HepG2 (cell line): ENCODE measurements at regions not wholly inside any gene's neighbourhood (a gene's known extent, or its start where the extent isn't known, plus 50 kb on each side); places are given as distances from the start of the nearest gene placed in this dataset.

Experiments
- ATAC-seq: fragments of 200-7000 bp; cut with Tn5 transposase; 3 replicates; pipeline ENCODE4 v1.9.1; 2020; ENCODE audit warnings: mild to moderate bottlenecking, moderate library complexity
- BruUV-seq: library from RNA; stranded (reverse); fragments of 400-500 nt; replicated peaks from 2 replicates; lab custom pipeline; 2021; lab: Mats Ljungman, UMichigan
- CTCF ChIA-PET: fragments of 300-600 bp; formaldehyde crosslinking; extraction: SDS; loops from one replicate; lab custom pipeline; 2021; ENCODE audit warnings: low total read pairs, inconsistent platforms, low intra/inter-chr PET ratio; lab: Yijun Ruan, JAX
- POLR2A ChIA-PET: fragments of 350-600 bp; sonication (Branson Sonifier 250); formaldehyde crosslinking; loops from one replicate; lab custom pipeline; 2020; ENCODE audit warnings: antibody characterized with exemption, inconsistent platforms; lab: Yijun Ruan, JAX
- DNase-seq: peaks from one replicate; pipeline ENCODE4 v3.0.0-alpha.2; 2015; ENCODE audit warnings: low spot score
- FAIRE-seq: peaks from 3 replicates; lab custom pipeline; 2011; peaks lifted over from hg19 to GRCh38; lab: Jason Lieb, UNC
- H2AFZ ChIP-seq: one replicate; pipeline ENCODE4 v1.6.1; 2011; ENCODE audit warnings: low read length, inconsistent platforms
- H3K27ac ChIP-seq: fragments of 300-600 bp; 3 replicates; pipeline ENCODE4 v1.8.0; 2011; ENCODE audit warnings: mixed run types, mild to moderate bottlenecking, mixed read lengths, low read length, inconsistent platforms; ENCODE audit not compliant: insufficient read depth; ENCODE audit errors: extremely low read length
- H3K27me3 ChIP-seq, 2 experiments: fragments of 200-600 bp in 1 of 2; 2 replicates in 1 of 2; 3 replicates in 1 of 2; pipeline versions ENCODE4 v1.6.0 to v1.8.0; 2011; ENCODE audit warnings: low read length in 2 of 2, mild to moderate bottlenecking in 2 of 2, moderate library complexity in 2 of 2, inconsistent platforms in 1 of 2; ENCODE audit not compliant: insufficient read depth in 2 of 2, control insufficient read depth in 1 of 2
- H3K36me3 ChIP-seq, 2 experiments: fragments of 200-600 bp in 1 of 2; replicated peaks in 1 of 2; 2 replicates in 1 of 2; 3 replicates in 1 of 2; pipeline versions ENCODE4 v1.5.1 to v1.8.0; 2011; ENCODE audit warnings: low read length in 2 of 2, inconsistent platforms in 1 of 2; ENCODE audit not compliant: insufficient read depth in 2 of 2, control insufficient read depth in 1 of 2
- H3K4me1 ChIP-seq: 2 replicates; pipeline ENCODE4 v1.5.1; 2012; ENCODE audit warnings: low read length, inconsistent platforms; ENCODE audit not compliant: insufficient read depth
- H3K4me2 ChIP-seq: 2 replicates; pipeline ENCODE4 v1.6.0; 2011; ENCODE audit warnings: low read depth, low read length, inconsistent platforms
- H3K4me3 ChIP-seq, 3 experiments: fragments of 200-600 bp in 1 of 3; sonication (generic), shearing (Covaris generic) in 1 of 3; replicated peaks in 1 of 3; 2 replicates each; pipeline ENCODE4 v1.5.1; 2011 to 2016; ENCODE audit warnings: low read length in 3 of 3, inconsistent platforms in 2 of 3, low read depth in 2 of 3, mild to moderate bottlenecking in 2 of 3, control low read depth in 1 of 3, mixed read lengths in 1 of 3; ENCODE audit not compliant: insufficient read depth in 1 of 3
- H3K79me2 ChIP-seq: one replicate; pipeline ENCODE4 v1.6.1; 2011; ENCODE audit warnings: low read length, inconsistent platforms; ENCODE audit not compliant: insufficient read depth
- H3K9ac ChIP-seq: 2 replicates; pipeline ENCODE4 v1.6.0; 2011; ENCODE audit warnings: mild to moderate bottlenecking, low read depth, low read length, inconsistent platforms; ENCODE audit not compliant: insufficient read depth
- H3K9me3 ChIP-seq: 2 replicates; pipeline ENCODE4 v1.5.1; 2012; ENCODE audit warnings: mild to moderate bottlenecking, low read length
- H4K20me1 ChIP-seq: 2 replicates; pipeline ENCODE4 v1.6.0; 2011; ENCODE audit warnings: inconsistent platforms, mild to moderate bottlenecking, low read length, moderate library complexity; ENCODE audit not compliant: insufficient read depth
- CERS6 ChIP-seq: sonication (generic); formaldehyde crosslinking; IDR thresholded peaks from 2 replicates; pipeline ENCODE4 v1.5.0; 2020; ENCODE audit warnings: missing genetic modification reagents
- KDM3A ChIP-seq: IDR thresholded peaks from 2 replicates; pipeline ENCODE4 v1.6.1; 2018; ENCODE audit warnings: low read depth, missing compliant biosample characterization
- MAFK ChIP-seq, 2 experiments: IDR thresholded peaks in 1 of 2; conservative IDR thresholded peaks in 1 of 2; 2 replicates each; pipeline ENCODE4 v1.6.1; 2011; ENCODE audit warnings: improper control_type of control experiment in 2 of 2, low read length in 2 of 2
- MED13 ChIP-seq: sonication (generic); formaldehyde crosslinking; IDR thresholded peaks from 2 replicates; pipeline ENCODE4 v1.5.0; 2020; ENCODE audit warnings: missing genetic modification reagents
- PBX2 ChIP-seq: IDR thresholded peaks from 2 replicates; pipeline ENCODE4 v1.6.1; 2016; ENCODE audit warnings: control low read depth
- ZBTB49 ChIP-seq: sonication (generic); formaldehyde crosslinking; IDR thresholded peaks from 2 replicates; pipeline ENCODE4 v1.4.0; 2020; ENCODE audit warnings: missing genetic modification reagents, borderline replicate concordance
- ZNF44 ChIP-seq: sonication (generic); formaldehyde crosslinking; IDR thresholded peaks from 2 replicates; pipeline ENCODE4 v1.5.1; 2020; ENCODE audit warnings: mild to moderate bottlenecking, missing genetic modification reagents
- ZNF768 ChIP-seq: sonication (generic); formaldehyde crosslinking; IDR thresholded peaks from 2 replicates; pipeline ENCODE4 v1.4.0; 2020; ENCODE audit warnings: missing genetic modification reagents
- WGBS: methylation state at CpG from one replicate; pipeline ENCODE4 v1.1.6; 2017; ENCODE audit warnings: low lambda C conversion rate; 5-methylcytosine and 5-hydroxymethylcytosine counted together
- in situ Hi-C: cut with HindIII; loops from 2 replicates; pipeline ENCODE4 v1.10.0; 2017; ENCODE audit warnings: low pct_unique_long_range_greater_than_20kb; ENCODE audit not compliant: extremely low pct_ligation_motif_present
- intact Hi-C: fragments of 100-400 bp; cut with micrococcal nuclease; formaldehyde crosslinking; loops from one replicate; pipeline ENCODE4 v1.10.0; 2022; ENCODE audit not compliant: unreplicated experiment
- TF ChIP-seq, protein P1 (sequence below): sonication (generic); formaldehyde crosslinking; IDR thresholded peaks from 2 replicates; pipeline ENCODE4 v1.9.0; 2021; ENCODE audit warnings: missing genetic modification reagents, borderline replicate concordance
- TF ChIP-seq, protein P2 (sequence below): fragments of 450-650 bp; IDR thresholded peaks from 2 replicates; pipeline ENCODE4 v1.6.1; 2017
- TF ChIP-seq, protein P3 (sequence below): sonication (generic); formaldehyde crosslinking; IDR thresholded peaks from 2 replicates; pipeline ENCODE4 v1.5.1; 2020; ENCODE audit warnings: mild to moderate bottlenecking, missing genetic modification reagents, moderate library complexity
- TF ChIP-seq, protein P4 (sequence below): sonication (generic); formaldehyde crosslinking; IDR thresholded peaks from 2 replicates; pipeline ENCODE4 v1.8.0; 2022; ENCODE audit warnings: mild to moderate bottlenecking, missing genetic modification reagents, moderate library complexity

- TF ChIP-seq, protein P1, sequence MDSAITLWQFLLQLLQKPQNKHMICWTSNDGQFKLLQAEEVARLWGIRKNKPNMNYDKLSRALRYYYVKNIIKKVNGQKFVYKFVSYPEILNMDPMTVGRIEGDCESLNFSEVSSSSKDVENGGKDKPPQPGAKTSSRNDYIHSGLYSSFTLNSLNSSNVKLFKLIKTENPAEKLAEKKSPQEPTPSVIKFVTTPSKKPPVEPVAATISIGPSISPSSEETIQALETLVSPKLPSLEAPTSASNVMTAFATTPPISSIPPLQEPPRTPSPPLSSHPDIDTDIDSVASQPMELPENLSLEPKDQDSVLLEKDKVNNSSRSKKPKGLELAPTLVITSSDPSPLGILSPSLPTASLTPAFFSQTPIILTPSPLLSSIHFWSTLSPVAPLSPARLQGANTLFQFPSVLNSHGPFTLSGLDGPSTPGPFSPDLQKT (CRISPR knock-in tag) = no peak
- TF ChIP-seq KDM3A (CRISPR knock-in tag) = no peak
- no peak for TF ChIP-seq ZNF44 (CRISPR knock-in tag)
- TF ChIP-seq CERS6 = no peak
- TF ChIP-seq ZNF768 (CRISPR knock-in tag) = no peak
- no peak for TF ChIP-seq PBX2 (CRISPR knock-in tag)
- TF ChIP-seq, all 625 proteins: peak for 0
Observed at GRCh38 chr18:76195601-76196000, 299.4 kb downstream of the ZNF516 start (continued).

DNA sequence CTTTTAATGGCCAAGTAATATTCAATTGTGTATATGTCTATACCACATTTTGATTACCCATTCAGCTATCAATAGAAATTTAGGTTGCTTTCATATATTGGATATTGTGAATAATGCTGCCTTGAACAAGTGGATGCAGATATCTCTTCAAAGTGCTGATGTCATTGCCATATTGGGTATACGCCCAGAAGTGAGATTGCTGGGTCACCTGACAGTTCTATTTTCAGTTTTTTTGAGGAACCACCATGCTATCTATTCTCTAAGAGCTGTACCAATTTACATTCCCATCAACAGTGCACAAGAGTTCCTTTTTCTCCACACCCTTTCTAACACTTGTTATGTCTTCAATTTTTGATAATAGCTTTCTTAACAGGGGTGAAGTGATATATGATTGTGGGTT lies 306.9 kb downstream of the ZNF516 start:
- BruUV-seq = no TSS peak
- Histone ChIP-seq H2AFZ (no peak overlapping the region), H4K20me1 (no peaks in the 10 kb centered on the region), H3K4me2 (no peak overlapping the region), H3K27me3 (no peaks in the 10 kb centered on the region), H3K4me3 (no peak overlapping the region), H3K79me2 (no peaks in the 10 kb centered on the region), H3K27ac (no peak overlapping the region), H3K36me3 (no peaks in the 10 kb centered on the region), H3K9me3 (no peaks in the 10 kb centered on the region), H3K4me1 (no peaks in the 10 kb centered on the region), H3K9ac (no peak overlapping the region)
- ChIA-PET CTCF (no interaction called here), POLR2A (no interaction called here)
- intact Hi-C loops = no loop called here
- DNase-seq (no peak), FAIRE-seq (no peak), ATAC-seq (no peak)
- WGBS = 0% methylated on average over 1 of the region's 1 CpG
- in situ Hi-C loops = no loop called here
- TF ChIP-seq ZBTB49 (no peak), MAFK (conservative IDR thresholded peaks at IDR 0.05 in 1 of 2, IDR thresholded peaks at IDR 0.05 in 1 of 2; ENCODE audit: low read length in 2 of 2) (no peak), MED13 (CRISPR knock-in tag) (no peak)
- TF ChIP-seq, protein P2, sequence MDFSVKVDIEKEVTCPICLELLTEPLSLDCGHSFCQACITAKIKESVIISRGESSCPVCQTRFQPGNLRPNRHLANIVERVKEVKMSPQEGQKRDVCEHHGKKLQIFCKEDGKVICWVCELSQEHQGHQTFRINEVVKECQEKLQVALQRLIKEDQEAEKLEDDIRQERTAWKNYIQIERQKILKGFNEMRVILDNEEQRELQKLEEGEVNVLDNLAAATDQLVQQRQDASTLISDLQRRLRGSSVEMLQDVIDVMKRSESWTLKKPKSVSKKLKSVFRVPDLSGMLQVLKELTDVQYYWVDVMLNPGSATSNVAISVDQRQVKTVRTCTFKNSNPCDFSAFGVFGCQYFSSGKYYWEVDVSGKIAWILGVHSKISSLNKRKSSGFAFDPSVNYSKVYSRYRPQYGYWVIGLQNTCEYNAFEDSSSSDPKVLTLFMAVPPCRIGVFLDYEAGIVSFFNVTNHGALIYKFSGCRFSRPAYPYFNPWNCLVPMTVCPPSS = no peak
- TF ChIP-seq, protein P3, sequence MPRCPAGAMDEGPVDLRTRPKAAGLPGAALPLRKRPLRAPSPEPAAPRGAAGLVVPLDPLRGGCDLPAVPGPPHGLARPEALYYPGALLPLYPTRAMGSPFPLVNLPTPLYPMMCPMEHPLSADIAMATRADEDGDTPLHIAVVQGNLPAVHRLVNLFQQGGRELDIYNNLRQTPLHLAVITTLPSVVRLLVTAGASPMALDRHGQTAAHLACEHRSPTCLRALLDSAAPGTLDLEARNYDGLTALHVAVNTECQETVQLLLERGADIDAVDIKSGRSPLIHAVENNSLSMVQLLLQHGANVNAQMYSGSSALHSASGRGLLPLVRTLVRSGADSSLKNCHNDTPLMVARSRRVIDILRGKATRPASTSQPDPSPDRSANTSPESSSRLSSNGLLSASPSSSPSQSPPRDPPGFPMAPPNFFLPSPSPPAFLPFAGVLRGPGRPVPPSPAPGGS (CRISPR knock-in tag) = no peak
- TF ChIP-seq, protein P4, sequence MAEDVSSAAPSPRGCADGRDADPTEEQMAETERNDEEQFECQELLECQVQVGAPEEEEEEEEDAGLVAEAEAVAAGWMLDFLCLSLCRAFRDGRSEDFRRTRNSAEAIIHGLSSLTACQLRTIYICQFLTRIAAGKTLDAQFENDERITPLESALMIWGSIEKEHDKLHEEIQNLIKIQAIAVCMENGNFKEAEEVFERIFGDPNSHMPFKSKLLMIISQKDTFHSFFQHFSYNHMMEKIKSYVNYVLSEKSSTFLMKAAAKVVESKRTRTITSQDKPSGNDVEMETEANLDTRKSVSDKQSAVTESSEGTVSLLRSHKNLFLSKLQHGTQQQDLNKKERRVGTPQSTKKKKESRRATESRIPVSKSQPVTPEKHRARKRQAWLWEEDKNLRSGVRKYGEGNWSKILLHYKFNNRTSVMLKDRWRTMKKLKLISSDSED (CRISPR knock-in tag) = no peak
